ENCODE measurements at regions not wholly inside any gene's neighbourhood (a gene's known extent, or its start where the extent isn't known, plus 50 kb on each side); places are given as distances from the start of the nearest gene placed in this dataset.

GRCh38 chr12:107632246-107632645 lies 53.4 kb upstream of the PWP1 start (continued):
- TF ChIP-seq CEBPB (tag; IDR thresholded peaks at IDR 0.05) (peak; percentile 20; the same call in 1 of the 2 replicates), TRIM24 (IDR thresholded peaks at IDR 0.05) (peak; percentile 67 to 73; a peak in 2 of 4 replicates), RBM17 (IDR thresholded peaks at IDR 0.05; ENCODE audit: borderline replicate concordance, low read depth, low read length) (no peak), SETDB1 (IDR thresholded peaks at IDR 0.05; ENCODE audit: low read length) (no peak), KAT7 (CRISPR knock-in tag; IDR thresholded peaks at IDR 0.05; ENCODE audit: borderline replicate concordance) (no peak), CTBP1 (IDR thresholded peaks at IDR 0.05; ENCODE audit: borderline replicate concordance) (0 out of 2 replicates have a peak, but pooled peaks have one; percentile 30), L3MBTL2 (IDR thresholded peaks at IDR 0.05) (0 out of 2 replicates have a peak, but pooled peaks have one; percentile 15), PHB (CRISPR knock-in tag; IDR thresholded peaks at IDR 0.05) (no peak), FOSL1 (tag; conservative IDR thresholded peaks at IDR 0.05) (peak; percentile 77), ZFP36 (IDR thresholded peaks at IDR 0.05; ENCODE audit: low read depth, low read length, partially characterized antibody) (no peak), GMEB1 (CRISPR knock-in tag; IDR thresholded peaks at IDR 0.05) (no peak), MYC (IDR thresholded peaks at IDR 0.05; ENCODE audit: low read depth, low read length) (peak; percentile 33; the same call in 1 of the 2 replicates), MYC (CRISPR knock-in tag; IDR thresholded peaks at IDR 0.05; ENCODE audit: borderline replicate concordance, low read depth) (no peak)
